HG03097 (cell line): ENCODE measurements at regions not wholly inside any gene's neighbourhood (a gene's known extent, or its start where the extent isn't known, plus 50 kb on each side); places are given as distances from the start of the nearest gene placed in this dataset.
"Not testable (repeated sequence)": the region's sequence is repeated elsewhere in the genome, so short reads cannot be mapped to it uniquely, and the experiment has no call there.

Experiments
- ATAC-seq: cut with Tn5 transposase; IDR thresholded peaks from one replicate; pipeline ENCODE4 v1.9.1; 2021; ENCODE audit not compliant: unreplicated experiment, low FRiP score

GRCh38 chr2:18267501-18267900, 293.0 kb downstream of the RDH14 start:
- ATAC-seq, result no peak

GRCh38 chr2:18266699-18267098, 293.8 kb downstream of the RDH14 start:
- ATAC-seq, result not testable (repeated sequence)

GRCh38 chr2:18265614-18266586, 294.6 kb downstream of the RDH14 start:
- ATAC-seq, result no peak

GRCh38 chr2:18262601-18263000, 297.9 kb downstream of the RDH14 start:
- ATAC-seq, result no peak

GRCh38 chr2:18253686-18254197, 306.7 kb downstream of the RDH14 start:
- ATAC-seq, result no peak

- no peak for ATAC-seq
Measured at GRCh38 chr2:18251486-18251885, 309.0 kb downstream of the RDH14 start.

- no peak for ATAC-seq
Measured at GRCh38 chr2:18247282-18248110, 313.0 kb downstream of the RDH14 start.

- no peak for ATAC-seq
Measured at GRCh38 chr2:18245375-18245774, 315.1 kb downstream of the RDH14 start.

GRCh38 chr2:18244845-18245244, 315.6 kb downstream of the RDH14 start:
- no peak for ATAC-seq

- ATAC-seq, result no peak
Measured at GRCh38 chr2:18243816-18244215, 316.6 kb downstream of the RDH14 start.

GRCh38 chr2:18242716-18243115, 317.7 kb downstream of the RDH14 start:
- ATAC-seq, result no peak

- ATAC-seq, result no peak
Measured at GRCh38 chr2:18238209-18238608, 322.2 kb downstream of the RDH14 start.

- ATAC-seq, result no peak
Measured at GRCh38 chr2:18237298-18237697, 323.2 kb downstream of the RDH14 start.

GRCh38 chr2:18232731-18233438, 327.6 kb downstream of the RDH14 start:
- no peak for ATAC-seq

GRCh38 chr2:18230668-18231067, 329.8 kb downstream of the RDH14 start:
- ATAC-seq, result no peak

GRCh38 chr2:18219676-18220075, 340.8 kb downstream of the RDH14 start:
- ATAC-seq, result no peak

- ATAC-seq, result no peak
Measured at GRCh38 chr2:18218160-18218933, 339.9 kb downstream of the KCNS3 start.

GRCh38 chr2:18214936-18215335, 336.5 kb downstream of the KCNS3 start:
- ATAC-seq, result no peak

GRCh38 chr2:18213986-18214385, 335.5 kb downstream of the KCNS3 start:
- no peak for ATAC-seq
